ENCODE measurements at regions not wholly inside any gene's neighbourhood (a gene's known extent, or its start where the extent isn't known, plus 50 kb on each side); places are given as distances from the start of the nearest gene placed in this dataset.

GRCh38 chr5:27313549-27313948, 275.2 kb upstream of the CDH9 start:
- TF ChIP-seq GATA2 (IDR thresholded peaks at IDR 0.05; ENCODE audit: low read depth, low read length) (no peak), GATA3 (IDR thresholded peaks at IDR 0.05; ENCODE audit: low read depth, low read length) (no peak)
